ENCODE measurements at regions not wholly inside any gene's neighbourhood (a gene's known extent, or its start where the extent isn't known, plus 50 kb on each side); places are given as distances from the start of the nearest gene placed in this dataset.

DNA sequence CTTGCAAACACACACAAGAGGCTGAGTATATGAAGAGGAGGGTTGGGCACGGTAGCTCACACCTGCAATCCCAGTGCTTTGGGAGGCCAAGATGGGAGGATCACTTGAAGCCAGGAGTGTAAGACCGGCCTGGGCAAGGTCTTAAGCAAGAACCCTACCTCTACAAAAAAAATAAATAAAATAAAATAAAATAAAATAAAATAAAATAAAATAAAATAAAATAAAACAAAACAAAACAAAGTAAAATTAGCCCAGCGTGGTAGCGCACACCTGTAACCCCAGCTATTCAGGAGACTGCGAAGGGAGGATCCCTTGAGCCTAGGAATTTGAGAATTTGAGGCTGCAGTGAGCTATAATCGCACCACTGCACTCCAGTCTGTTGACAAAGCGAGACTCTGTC is 337.9 kb downstream of the SHANK2 start:
- H3K4me1 Mint-ChIP-seq (ENCODE audit: low read depth in 2 of 2), result no peaks in the 10 kb centered on the region
- no peaks in the 10 kb centered on the region for H3K36me3 Mint-ChIP-seq
- DNase-seq (ENCODE audit: low spot score), result no peak
- H3K9me3 Mint-ChIP-seq, result peaks cover 3% of the 10 kb centered on the region
- no peak overlapping the region for H3K4me3 Mint-ChIP-seq
- no peak overlapping the region for H3K27ac Mint-ChIP-seq
- H3K27me3 Mint-ChIP-seq, result peaks cover 11 to 15% of the 10 kb centered on the region in 2 donors
- ATAC-seq, result no peak

DNA sequence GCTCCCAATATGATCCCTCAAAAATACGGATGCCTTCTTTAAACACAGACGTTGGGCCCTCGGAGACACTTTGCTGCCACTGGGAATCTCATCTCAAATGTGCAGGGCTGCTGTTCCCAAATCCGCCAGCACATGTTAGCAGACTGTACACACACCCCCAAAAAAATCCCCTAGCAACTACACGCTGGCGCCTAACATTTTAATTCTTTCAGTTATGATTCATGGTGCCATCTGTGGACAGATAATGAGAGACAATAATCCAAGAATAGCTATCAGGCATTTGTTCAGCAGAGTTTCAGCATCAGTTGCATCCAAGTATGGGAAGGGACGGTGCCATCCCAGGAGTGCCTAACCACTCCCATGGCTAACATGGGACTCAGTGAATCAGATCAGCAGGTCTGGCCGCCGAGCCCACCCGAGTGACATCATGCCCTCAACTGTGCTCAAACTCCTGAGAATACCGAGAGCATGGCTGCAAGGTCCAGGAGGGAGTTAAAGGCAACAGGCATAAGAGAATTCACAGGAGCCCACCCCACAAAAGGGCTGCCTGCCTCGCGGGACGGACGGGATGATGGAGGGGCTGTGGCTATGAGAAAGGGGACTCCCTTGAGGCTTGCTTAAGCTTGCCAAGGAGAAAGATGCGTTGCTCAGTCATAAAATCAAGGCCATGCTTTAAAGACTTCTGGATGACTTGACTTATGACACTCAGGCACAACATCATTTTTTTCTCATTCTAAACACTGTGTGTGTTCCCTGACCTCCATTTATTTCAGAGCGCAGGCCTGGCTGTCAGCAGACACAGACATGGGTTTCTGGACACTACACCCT is 337.0 kb downstream of the SHANK2 start:
- Mint-ChIP-seq H3K4me1 (ENCODE audit: low read depth in 2 of 2) (no peaks in the 10 kb centered on the region), H3K4me3 (no peak overlapping the region), H3K27me3 (peaks cover 13 to 15% of the 10 kb centered on the region in 2 donors), H3K36me3 (no peaks in the 10 kb centered on the region), H3K9me3 (peaks cover 3% of the 10 kb centered on the region), H3K27ac (no peak overlapping the region)
- DNase-seq (ENCODE audit: low spot score), result no peak
- ATAC-seq, result no peak

DNA sequence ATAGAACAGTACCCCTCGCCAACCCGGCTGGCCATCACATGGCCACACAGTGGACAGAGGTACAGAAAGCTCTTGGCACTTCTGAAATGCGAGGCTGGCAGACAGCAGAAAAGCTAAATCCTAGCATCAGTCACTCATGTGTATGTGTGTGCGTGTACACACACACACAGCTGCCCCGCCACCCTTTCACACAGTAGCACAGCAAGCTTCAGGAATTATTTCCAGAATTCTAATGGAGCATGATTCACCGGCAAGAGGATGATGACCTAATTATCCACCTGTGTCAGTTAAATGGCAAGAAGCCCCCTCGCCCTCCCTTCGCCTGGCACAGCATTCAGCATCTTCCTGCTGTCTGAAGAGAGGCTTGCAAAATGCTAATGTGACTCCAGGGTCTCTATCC is 336.0 kb downstream of the SHANK2 start:
- H3K4me1 Mint-ChIP-seq (ENCODE audit: low read depth in 2 of 2), result no peaks in the 10 kb centered on the region
- H3K36me3 Mint-ChIP-seq, result peaks cover 7% of the 10 kb centered on the region
- DNase-seq (ENCODE audit: low spot score) (no peak), ATAC-seq (no peak)
- peaks cover 9% of the 10 kb centered on the region for H3K9me3 Mint-ChIP-seq
- no peak overlapping the region for H3K27ac Mint-ChIP-seq
- H3K27me3 Mint-ChIP-seq, result peaks cover 13 to 15% of the 10 kb centered on the region in 2 donors
- H3K4me3 Mint-ChIP-seq, result no peak overlapping the region

DNA sequence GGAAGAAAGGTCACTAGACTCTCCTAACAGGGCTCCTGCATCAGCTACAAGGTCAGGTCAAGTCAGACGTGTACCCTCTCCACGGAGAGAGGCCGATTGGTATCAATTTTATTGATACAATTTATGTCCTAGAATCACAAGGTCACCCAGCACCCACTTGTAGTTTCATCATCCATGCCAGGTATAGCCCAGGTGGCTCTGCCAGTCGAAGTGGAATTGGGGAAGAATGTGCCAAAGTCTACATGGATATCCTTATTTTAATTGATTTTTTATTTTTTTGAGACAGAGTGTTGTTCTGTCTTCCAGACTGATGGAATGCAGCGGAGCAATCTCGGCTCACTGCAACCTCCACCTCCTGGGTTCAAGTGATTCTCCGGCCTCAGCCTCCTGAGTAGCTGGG is 334.1 kb downstream of the SHANK2 start:
- Mint-ChIP-seq H3K27ac (no peak overlapping the region), H3K36me3 (peaks cover 16% of the 10 kb centered on the region), H3K9me3 (peaks cover 19% of the 10 kb centered on the region), H3K27me3 (peaks cover 10 to 12% of the 10 kb centered on the region in 2 donors), H3K4me3 (no peak overlapping the region), H3K4me1 (ENCODE audit: low read depth in 2 of 2) (no peaks in the 10 kb centered on the region)
- DNase-seq (ENCODE audit: low spot score) (no peak), ATAC-seq (no peak)

DNA sequence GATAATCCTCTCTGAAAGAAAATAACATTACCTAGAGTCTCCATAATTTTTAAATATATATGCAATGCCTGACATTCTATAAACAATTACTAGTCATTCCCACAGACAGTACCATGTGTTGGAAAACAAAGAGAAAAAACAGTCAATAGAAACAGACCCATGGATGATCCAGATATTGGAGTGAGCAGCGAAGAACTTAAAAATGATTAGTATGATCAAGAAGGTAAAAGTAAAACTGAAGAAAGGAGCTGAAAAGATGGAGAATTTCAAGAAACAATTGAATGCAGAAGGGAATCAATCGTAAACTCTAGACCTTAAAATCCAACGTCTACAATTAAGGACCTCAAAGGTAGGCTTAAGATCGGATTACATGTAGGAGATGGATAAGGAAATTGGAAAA is 330.6 kb downstream of the SHANK2 start:
- H3K4me3 Mint-ChIP-seq, result no peak overlapping the region
- H3K27me3 Mint-ChIP-seq, result peaks cover 8% of the 10 kb centered on the region in 2 donors
- DNase-seq (ENCODE audit: low spot score) (no peak), ATAC-seq (no peak)
- H3K4me1 Mint-ChIP-seq (ENCODE audit: low read depth in 2 of 2), result no peaks in the 10 kb centered on the region
- H3K27ac Mint-ChIP-seq, result no peak overlapping the region
- H3K9me3 Mint-ChIP-seq, result peaks cover 19% of the 10 kb centered on the region
- peaks cover 16% of the 10 kb centered on the region for H3K36me3 Mint-ChIP-seq

DNA sequence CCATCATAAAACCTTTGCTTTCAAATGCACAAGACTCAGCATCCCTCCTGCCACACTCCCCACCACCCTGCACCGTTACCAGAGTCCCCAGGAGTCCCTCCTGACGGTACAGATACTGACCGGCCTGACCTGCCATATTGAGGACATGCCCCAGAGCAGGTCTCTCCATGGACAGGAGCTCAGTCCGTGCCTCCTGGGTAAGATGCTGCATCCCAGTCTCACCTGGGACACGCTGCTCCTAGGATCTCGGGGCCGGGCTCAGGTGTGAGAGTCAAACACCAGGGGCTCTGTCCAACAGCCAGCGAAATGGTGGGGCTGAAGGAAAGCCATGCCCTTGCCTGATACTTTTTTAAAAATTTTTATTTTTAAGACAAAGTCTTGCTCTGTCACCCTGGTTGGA is 328.3 kb downstream of the SHANK2 start:
- ATAC-seq (peak in 1 of 2 donors; percentile 45), DNase-seq (ENCODE audit: low spot score) (no peak)
- Mint-ChIP-seq H3K27me3 (peaks cover 8 to 13% of the 10 kb centered on the region in 2 donors), H3K4me1 (ENCODE audit: low read depth in 2 of 2) (no peaks in the 10 kb centered on the region), H3K9me3 (peaks cover 15% of the 10 kb centered on the region), H3K27ac (no peak overlapping the region), H3K4me3 (no peak overlapping the region), H3K36me3 (peaks cover 16% of the 10 kb centered on the region)

DNA sequence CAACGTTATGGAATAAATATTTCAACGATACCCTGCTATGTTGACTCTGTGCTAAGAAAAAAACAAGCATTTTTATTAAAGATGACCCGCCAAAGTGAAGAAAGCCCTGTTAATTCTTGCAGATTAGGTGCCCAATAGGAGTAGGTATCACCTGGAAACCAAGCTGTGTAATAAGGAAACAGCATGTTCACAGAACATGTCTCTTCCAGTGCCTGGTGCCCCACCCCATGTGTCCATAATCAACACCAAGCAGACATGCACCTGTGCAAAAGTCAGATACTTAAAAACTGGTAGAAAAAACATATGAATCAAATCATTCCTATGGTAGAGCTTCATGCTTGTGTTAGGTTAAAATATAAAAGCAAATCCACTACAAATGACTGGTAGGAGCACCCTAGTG is 327.1 kb downstream of the SHANK2 start:
- Mint-ChIP-seq H3K27ac (no peak overlapping the region), H3K9me3 (peaks cover 15% of the 10 kb centered on the region), H3K4me1 (ENCODE audit: low read depth in 2 of 2) (no peaks in the 10 kb centered on the region), H3K36me3 (peaks cover 16% of the 10 kb centered on the region), H3K27me3 (peaks cover 14 to 16% of the 10 kb centered on the region in 2 donors), H3K4me3 (no peak overlapping the region)
- ATAC-seq, result no peak
- DNase-seq (ENCODE audit: low spot score), result no peak

DNA sequence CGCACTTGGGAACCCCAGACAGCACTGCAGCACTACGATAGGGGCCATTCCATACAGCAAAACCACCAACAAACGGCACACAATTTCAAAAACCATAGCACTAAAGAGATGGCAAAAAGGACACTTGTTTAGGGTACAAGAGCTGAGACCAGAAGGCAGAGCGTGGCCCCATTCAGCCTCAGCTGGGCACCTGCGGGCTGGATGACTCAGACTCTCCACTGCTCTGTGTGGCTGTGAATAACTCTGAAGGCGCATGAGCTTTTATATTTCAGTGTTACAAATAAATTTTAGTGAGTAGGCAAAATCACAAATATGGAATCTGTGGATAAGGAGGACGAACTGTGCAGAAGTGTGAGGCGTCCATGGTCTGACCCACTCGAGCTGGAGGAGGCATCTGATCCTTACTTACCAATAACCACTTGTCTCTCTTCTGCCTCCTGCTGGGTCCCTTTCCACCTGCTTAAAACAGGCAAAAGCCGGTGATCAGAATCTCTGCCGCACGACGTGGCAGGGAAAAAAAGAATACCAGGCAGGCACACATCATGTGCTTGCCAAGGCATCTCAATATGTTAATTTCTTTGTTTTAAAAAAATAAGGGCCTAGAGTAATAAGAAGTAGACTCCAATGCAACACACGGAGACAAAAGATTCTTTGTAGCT is 325.7 kb downstream of the SHANK2 start:
- DNase-seq (ENCODE audit: low spot score) (no peak), ATAC-seq (no peak)
- Mint-ChIP-seq H3K9me3 (peaks cover 9% of the 10 kb centered on the region), H3K36me3 (peaks cover 6% of the 10 kb centered on the region), H3K4me1 (ENCODE audit: low read depth in 2 of 2) (no peaks in the 10 kb centered on the region), H3K27me3 (peaks cover 14 to 16% of the 10 kb centered on the region in 2 donors), H3K4me3 (no peak overlapping the region), H3K27ac (no peak overlapping the region)

DNA sequence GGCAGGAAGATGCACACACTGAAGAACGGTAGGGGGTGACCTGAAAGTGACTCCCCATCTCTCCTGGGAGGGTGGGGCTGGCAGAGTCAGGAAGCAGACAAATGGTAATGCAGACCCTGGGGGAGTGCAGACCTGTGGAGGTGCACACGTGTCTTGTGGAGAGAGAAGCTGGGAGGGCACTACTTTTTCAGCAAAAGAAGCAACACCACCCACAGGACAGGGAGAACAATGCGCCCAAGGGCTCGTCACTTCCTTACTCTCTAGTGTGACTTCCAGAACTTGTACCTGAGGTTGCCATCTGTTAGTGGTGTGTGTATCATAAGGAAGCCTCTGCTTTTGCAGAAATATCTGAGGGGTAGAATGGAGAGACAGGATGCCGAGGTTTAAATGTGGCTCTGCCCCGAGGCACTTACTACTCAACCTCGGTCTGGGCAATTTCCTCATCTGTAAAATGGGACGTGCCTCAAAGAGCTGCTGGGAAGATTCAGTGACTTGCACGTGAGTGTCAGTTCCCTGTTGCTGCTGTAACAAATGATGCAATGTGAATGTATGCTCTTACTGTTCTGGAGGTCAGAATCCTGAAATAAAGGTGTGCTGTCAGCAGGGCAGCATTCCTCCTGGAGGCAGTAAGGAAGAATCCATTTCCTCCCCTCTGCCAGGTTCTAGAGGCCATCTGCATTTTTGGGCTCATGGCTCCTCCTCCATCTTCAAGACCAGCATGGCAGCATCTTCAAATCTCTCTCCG is 323.4 kb downstream of the SHANK2 start:
- H3K9me3 Mint-ChIP-seq, result peaks cover 4% of the 10 kb centered on the region
- H3K27ac Mint-ChIP-seq, result no peak overlapping the region
- no peaks in the 10 kb centered on the region for H3K36me3 Mint-ChIP-seq
- H3K27me3 Mint-ChIP-seq, result peaks cover 8 to 12% of the 10 kb centered on the region in 2 donors
- DNase-seq (ENCODE audit: low spot score) (no peak), ATAC-seq (no peak)
- no peaks in the 10 kb centered on the region for H3K4me1 Mint-ChIP-seq (ENCODE audit: low read depth in 2 of 2)
- H3K4me3 Mint-ChIP-seq, result no peak overlapping the region

DNA sequence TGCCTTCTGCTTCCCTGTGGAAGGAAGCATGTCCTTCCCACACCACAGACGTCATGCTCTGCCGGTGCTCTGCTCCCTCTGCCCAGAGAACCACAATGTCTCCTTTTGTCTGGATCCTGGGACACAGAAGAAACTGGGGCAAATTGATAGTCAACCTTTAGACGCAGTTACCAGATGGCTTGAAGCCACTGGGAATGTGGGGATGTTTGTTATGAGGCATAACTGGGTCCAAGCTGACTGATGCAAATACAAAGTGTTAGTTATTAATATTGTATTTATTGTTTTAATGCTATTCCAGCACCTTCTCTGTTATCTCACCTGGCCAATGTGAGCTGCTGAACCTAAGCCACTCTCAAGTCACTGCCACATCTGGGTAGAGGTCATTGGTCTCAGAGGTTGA is 322.2 kb downstream of the SHANK2 start:
- ATAC-seq, result no peak
- Mint-ChIP-seq H3K4me1 (ENCODE audit: low read depth in 2 of 2) (no peaks in the 10 kb centered on the region), H3K4me3 (no peak overlapping the region), H3K9me3 (peaks cover 4% of the 10 kb centered on the region), H3K27ac (no peak overlapping the region), H3K36me3 (no peaks in the 10 kb centered on the region), H3K27me3 (peaks cover 8 to 12% of the 10 kb centered on the region in 2 donors)
- no peak for DNase-seq (ENCODE audit: low spot score)

DNA sequence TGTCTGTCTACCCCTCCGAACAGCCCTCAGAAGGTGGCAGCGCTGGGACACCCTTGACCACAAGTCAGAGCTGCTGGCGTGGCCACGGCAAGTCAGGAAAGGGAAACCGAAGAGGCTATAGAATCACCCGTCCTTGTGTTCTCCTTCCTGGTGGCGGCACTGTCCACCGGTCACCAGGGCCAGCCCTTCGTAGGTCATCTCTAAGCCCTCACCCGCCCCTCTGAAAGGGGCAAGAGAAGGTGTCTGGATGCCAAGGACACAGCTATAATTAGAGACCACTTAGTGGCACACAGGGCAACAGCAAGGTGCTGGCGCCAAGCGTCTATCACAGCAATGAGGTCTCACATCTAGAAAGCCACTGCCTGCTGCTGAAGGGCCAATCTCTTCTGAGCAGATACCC is 320.9 kb downstream of the SHANK2 start:
- Mint-ChIP-seq H3K27me3 (peaks cover 8 to 12% of the 10 kb centered on the region in 2 donors), H3K27ac (no peak overlapping the region), H3K36me3 (no peaks in the 10 kb centered on the region), H3K4me1 (ENCODE audit: low read depth in 2 of 2) (no peaks in the 10 kb centered on the region), H3K4me3 (no peak overlapping the region), H3K9me3 (peaks cover 4% of the 10 kb centered on the region)
- ATAC-seq (no peak), DNase-seq (ENCODE audit: low spot score) (no peak)

DNA sequence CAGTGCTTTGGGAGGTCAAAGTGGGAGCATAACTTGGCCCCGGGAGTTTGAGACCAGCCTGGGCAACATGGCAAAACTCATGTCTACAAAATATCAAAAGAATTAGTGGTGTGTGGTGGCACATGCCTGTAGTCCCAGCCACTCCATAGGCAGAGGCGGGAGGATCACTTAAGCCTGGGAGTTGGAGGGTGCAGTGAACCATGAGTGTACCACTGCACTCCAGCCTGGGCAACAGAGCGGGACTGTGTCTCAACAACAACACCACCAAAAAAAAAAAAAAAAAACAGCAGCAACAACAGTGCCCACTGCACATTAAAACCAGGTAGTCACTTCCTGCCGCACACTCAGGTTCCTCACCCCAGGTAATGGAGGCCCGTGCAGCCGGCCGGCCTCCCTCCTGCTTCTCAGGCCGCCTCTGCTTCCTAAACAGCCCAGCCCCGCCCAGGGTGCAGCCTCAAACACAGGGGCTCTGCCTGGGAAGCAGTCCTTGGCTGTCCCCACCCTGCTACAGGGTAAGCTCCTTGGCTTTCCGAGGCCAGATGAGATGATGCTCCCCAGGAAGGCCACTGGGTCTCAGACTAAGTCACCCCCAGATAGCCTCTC is 318.3 kb downstream of the SHANK2 start:
- peaks cover 3 to 8% of the 10 kb centered on the region in 2 donors for H3K27me3 Mint-ChIP-seq
- DNase-seq (ENCODE audit: low spot score) (no peak), ATAC-seq (no peak)
- H3K9me3 Mint-ChIP-seq, result peaks cover 4% of the 10 kb centered on the region
- no peaks in the 10 kb centered on the region for H3K4me1 Mint-ChIP-seq (ENCODE audit: low read depth in 2 of 2)
- H3K36me3 Mint-ChIP-seq, result no peaks in the 10 kb centered on the region
- H3K4me3 Mint-ChIP-seq, result no peak overlapping the region
- H3K27ac Mint-ChIP-seq, result no peak overlapping the region

DNA sequence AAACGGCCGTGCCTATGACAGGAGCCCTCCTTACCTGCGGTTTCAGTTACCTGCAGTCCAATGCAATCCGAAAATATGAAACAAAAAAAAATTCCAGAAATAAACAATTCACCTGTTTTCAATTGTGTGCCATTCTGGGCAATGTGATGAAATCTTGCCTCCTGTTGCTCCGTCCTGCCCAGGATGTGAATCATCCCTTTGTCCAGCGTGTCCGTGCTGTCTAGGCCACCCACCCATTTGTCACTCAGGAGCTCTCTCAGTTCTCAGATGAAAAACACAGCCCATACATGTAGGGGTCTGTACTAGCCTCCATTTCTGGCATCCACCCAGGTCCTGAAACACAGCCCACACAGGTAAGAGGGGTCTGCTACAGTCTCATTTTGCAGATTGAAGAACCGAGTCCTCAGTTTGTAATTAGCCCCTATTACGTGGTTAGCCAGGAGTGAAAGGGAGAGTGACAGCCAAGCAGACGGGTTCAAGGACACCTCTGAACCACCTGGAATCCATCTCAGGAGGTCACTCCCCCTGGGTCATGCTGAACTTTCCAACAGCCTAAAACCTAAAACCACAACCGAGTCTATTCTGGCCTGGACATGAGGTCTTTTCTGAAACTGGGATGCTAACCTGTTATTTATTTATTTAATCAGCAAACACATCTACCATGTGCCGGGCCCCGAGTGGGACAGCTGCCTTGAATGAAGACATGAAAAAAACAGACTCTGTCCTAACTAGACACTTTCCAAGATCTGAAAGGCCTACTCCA is 317.2 kb downstream of the SHANK2 start:
- no peaks in the 10 kb centered on the region for H3K27me3 Mint-ChIP-seq
- DNase-seq (ENCODE audit: low spot score), result no peak
- no peak overlapping the region for H3K27ac Mint-ChIP-seq

More for the DNA sequence above, 317.2 kb downstream of the SHANK2 start:
- Mint-ChIP-seq H3K4me1 (ENCODE audit: low read depth in 2 of 2) (no peaks in the 10 kb centered on the region), H3K4me3 (no peak overlapping the region), H3K9me3 (peaks cover 4% of the 10 kb centered on the region), H3K36me3 (no peaks in the 10 kb centered on the region)
- ATAC-seq, result no peak

Data from natural killer cell treated with Interleukin-12 subunit alpha and Interleukin-12 subunit beta and Interleukin-15 and Interleukin-18, amount 100 ng/mL, for 72 hours (primary cell).